Right kidney (tissue), 1 donor: ENCODE measurements at regions not wholly inside any gene's neighbourhood (a gene's known extent, or its start where the extent isn't known, plus 50 kb on each side); places are given as distances from the start of the nearest gene placed in this dataset.
"Not testable (repeated sequence)": the region's sequence is repeated elsewhere in the genome, so short reads cannot be mapped to it uniquely, and the experiment has no call there.

Experiments
- DNase-seq: peaks from one replicate; pipeline ENCODE4 v3.0.0-alpha.2; 2016

GRCh38 chr12:30329281-30329680 is 366.4 kb downstream of the IPO8 start:
- no peak for DNase-seq

DNA sequence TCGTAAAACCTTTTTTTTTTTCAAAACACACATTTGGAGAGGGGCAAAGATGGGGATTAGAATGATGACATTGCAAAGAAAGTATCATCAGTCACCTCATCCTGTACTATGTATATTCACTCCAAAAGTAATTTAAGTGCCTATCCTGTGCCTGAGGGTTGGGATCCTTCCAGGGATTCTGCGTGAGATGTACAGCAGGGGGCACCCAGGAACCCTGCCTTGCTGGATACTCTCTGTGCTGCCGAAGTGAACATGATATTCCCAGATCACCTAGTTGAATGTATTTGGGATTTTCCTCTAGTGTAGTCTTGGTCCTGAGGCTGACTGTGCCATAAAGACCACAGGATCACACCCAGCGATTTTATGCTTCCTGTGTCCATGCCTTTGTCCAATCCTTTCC is 372.7 kb downstream of the IPO8 start:
- DNase-seq, result no peak

DNA sequence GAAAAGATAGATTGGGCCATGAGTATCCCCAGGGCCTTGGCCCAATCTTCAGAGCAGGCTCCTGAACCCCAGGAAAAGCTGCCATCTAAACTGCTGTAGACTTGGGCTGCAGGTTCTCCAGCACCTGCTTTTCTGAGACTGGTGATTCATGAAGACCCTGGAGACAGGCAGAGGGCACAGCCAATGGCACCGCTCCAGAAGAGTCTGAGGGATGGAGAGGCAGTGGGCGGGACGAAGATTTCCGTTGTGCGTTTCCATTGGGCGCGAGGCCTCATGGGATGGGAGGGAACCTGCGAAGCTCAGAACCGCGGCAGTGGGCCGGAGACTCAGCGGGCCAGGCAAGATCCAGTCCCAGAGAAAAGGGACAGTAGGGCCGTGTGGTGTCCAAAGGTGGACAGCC is 375.1 kb downstream of the IPO8 start:
- no peak for DNase-seq

- DNase-seq, result no peak
Observed at GRCh38 chr12:30314506-30315100, 381.1 kb downstream of the IPO8 start.

- DNase-seq, result no peak
Observed at GRCh38 chr12:30308010-30308717, 387.5 kb downstream of the IPO8 start.

DNA sequence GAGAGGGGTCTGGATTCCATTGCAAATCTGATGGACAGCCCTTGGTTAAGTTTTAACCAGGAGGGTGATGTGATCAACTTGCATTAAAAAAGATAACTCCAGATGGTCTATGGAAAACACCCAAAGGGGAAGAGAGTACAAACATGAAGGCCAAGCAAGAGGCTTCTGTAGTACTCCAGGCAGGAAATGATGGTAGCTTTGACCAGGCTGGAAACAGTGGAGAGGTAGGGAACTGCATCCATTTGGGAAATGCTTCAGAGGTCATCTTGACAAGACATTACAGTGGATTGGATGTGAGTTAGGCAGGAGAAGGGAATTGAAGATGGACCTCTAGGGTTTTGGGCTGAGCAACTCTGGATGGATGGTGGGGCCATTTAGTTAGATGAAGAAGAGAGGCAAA is 391.1 kb downstream of the IPO8 start:
- no peak for DNase-seq

GRCh38 chr12:30301291-30301690 is 394.4 kb downstream of the IPO8 start:
- DNase-seq, result no peak

DNA sequence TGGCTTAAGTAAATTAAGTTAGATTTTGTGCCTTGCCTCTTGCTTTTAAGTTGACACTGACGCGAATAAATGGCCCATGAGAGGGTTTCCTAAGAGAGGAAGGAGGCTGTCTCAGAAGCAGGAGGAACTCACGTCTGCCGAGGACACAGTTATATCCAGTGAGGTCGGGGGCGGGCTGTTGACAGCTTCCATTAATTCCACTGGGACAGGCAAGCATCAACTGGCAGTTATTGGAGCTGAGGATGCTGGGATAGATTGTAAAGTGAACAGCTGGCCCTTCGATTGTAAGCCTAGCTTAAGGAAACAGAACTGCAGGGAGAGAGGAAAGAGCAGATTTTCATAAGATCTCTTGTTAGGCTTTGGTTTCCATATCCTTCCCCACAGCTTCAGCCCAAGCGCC is 399.2 kb downstream of the IPO8 start:
- no peak for DNase-seq

- DNase-seq, result no peak
Observed at GRCh38 chr12:30286345-30286926, 409.2 kb downstream of the IPO8 start.

- no peak for DNase-seq
Observed at GRCh38 chr12:30278401-30278800, 417.3 kb downstream of the IPO8 start.

- DNase-seq, result not testable (repeated sequence)
Observed at GRCh38 chr12:30272515-30272914, 423.2 kb downstream of the IPO8 start.

- DNase-seq, result no peak
Observed at GRCh38 chr12:30269496-30269895, 426.2 kb downstream of the IPO8 start.

DNA sequence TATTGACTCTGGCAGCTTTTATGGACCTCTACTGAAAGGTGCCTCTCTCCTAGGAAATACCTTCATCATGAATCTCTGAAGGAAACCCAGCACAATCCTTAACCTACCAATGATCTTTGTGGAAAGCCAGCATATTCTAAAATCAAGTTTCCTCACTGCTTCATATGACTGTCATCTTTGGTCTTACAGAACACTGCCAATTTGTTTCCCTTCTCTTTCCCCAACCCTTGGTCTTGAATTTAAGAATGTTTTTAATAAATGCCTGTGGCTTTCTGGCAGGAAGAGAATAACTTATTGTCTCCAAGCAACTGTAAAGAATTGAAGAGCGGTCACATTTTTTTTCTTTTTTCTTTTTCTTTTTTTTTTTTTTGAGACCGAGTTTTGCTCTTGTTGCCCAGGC is 427.6 kb downstream of the IPO8 start:
- no peak for DNase-seq

- no peak for DNase-seq
Observed at GRCh38 chr12:30263434-30263833, 432.2 kb downstream of the IPO8 start.

GRCh38 chr12:30257618-30258017 is 438.1 kb downstream of the IPO8 start:
- DNase-seq, result no peak

GRCh38 chr12:30251546-30251945 is 444.1 kb downstream of the IPO8 start:
- DNase-seq, result no peak

GRCh38 chr12:30243426-30243825 is 452.2 kb downstream of the IPO8 start:
- DNase-seq, result no peak

- no peak for DNase-seq
Observed at GRCh38 chr12:30219047-30219446, 435.3 kb upstream of the TMTC1 start.

GRCh38 chr12:30218073-30218472 is 434.3 kb upstream of the TMTC1 start:
- DNase-seq, result no peak

DNA sequence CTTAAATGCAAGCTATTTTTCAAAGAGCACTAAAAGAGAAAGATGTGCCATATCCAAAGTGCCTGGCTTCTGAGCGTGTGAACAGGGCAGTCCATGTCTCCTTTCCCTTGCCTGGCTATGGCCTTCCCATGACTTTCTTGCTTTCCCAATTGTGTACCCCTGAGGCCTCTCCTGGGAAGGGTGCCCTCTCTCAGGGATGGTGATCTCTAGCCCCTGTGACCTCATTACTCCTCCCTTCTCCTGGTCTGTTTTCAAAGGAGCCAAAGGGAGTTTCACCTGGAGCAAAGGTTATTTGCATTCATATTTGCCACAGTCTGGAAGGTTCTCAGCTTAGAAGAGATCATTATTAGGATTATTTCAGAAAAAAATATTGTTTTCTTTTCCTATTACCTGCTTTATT is 429.4 kb upstream of the TMTC1 start:
- DNase-seq, result no peak

DNA sequence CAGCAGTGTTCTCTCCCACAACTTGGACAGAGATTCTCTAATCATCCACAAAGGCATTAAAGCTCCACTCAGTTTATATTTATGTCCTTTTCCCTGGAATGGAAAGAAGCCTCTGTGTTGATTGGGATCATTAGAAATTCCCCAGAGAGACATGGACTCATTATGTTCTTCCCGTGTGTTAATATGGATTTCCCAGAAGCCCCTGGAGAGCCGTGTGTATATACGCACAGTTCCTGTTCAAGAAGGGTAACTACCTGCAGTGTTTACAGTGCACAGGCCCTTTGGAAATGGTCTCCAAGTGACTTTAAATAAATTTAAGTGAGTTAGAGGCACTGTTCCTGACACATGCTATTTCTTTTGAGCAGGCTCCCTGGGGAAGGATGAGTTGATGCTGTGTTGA is 428.0 kb upstream of the TMTC1 start:
- no peak for DNase-seq

- no peak for DNase-seq
Observed at GRCh38 chr12:30203981-30204380, 420.2 kb upstream of the TMTC1 start.

DNA sequence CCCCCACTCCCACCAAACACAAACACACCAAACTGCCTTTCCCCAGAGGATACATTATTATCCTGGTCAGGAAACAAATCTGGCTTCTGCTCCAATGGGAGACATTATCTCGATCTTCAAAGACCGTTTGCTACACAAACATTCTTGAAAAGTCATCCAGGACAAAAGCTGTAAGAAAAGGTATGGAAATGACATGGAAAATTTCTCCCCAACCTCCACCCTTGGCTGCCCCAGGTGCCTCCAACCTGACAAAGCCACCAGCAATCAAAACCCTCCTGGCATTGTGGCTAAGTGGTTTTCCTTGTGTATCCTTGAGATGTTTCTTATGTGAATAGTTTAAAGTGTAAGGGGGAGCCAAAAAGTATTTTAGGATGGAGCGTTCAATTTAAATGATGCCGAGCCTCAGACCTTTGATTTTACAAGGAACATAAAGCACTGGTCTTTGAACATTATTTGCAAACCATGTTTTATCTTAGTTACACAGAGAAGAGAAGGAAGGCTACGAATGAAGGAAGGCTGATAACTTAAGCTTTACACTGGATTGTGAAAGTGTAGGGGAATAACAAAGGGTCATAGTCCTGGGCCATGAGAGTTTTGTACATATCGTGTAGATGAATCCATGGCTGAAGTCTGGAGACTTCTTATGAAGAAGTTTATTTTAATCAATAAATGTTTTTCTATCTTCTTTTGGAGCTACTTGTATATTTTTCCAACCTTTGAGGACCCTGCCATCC is 418.9 kb upstream of the TMTC1 start:
- no peak for DNase-seq
